ENCODE measurements at regions not wholly inside any gene's neighbourhood (a gene's known extent, or its start where the extent isn't known, plus 50 kb on each side); places are given as distances from the start of the nearest gene placed in this dataset.

- POLR2A ChIA-PET (ENCODE audit: unreplicated experiment), result no interaction called here
- ATAC-seq, result no peak
- H3K27me3 ChIP-seq (ENCODE audit: low read length), result peaks cover 4% of the 10 kb centered on the region; the same call in 1 of the 2 replicates
- no peaks in the 10 kb centered on the region for H3K9me2 ChIP-seq (replicated peaks; ENCODE audit: low read length)
- intact Hi-C loops (cut with micrococcal nuclease), result no loop called here
- H3K4me2 ChIP-seq (ENCODE audit: low read length), result no peak overlapping the region
- no peaks in the 10 kb centered on the region for H4K20me1 ChIP-seq (ENCODE audit: low read length)
- no peaks in the 10 kb centered on the region for H3K36me3 ChIP-seq (ENCODE audit: low read depth, low read length)
- no peak overlapping the region for H3K9ac ChIP-seq (ENCODE audit: low read length)
- CTCF ChIA-PET, result no interaction called here
- TF ChIP-seq EZH2 (IDR thresholded peaks at IDR 0.05; ENCODE audit: low read length, unreplicated experiment) (no peak), EZH2phosphoT487 (IDR thresholded peaks at IDR 0.05; ENCODE audit: borderline replicate concordance, low read length) (no peak), CTCF (conservative IDR thresholded peaks at IDR 0.05; ENCODE audit: low read depth, low read length) (no peak)
- H3K4me3 ChIP-seq (ENCODE audit: low read length), result no peak overlapping the region
- BruUV-seq (replicated peaks), result no TSS peak
- H3F3A ChIP-seq (ENCODE audit: low read length, unreplicated experiment), result no peaks in the 10 kb centered on the region
- no peaks in the 10 kb centered on the region for H3K4me1 ChIP-seq (ENCODE audit: insufficient read depth, low read length)
- no peaks in the 10 kb centered on the region for H3K79me2 ChIP-seq (ENCODE audit: low read length)
- no peak overlapping the region for H2AFZ ChIP-seq (ENCODE audit: low read length)
- H3K9me3 ChIP-seq (ENCODE audit: low read length), result no peaks in the 10 kb centered on the region
- no peak overlapping the region for H3K27ac ChIP-seq (ENCODE audit: low read length)
- no peak for DNase-seq
Observed at GRCh38 chr4:23456864-23457263, 433.0 kb downstream of the PPARGC1A start.

- no peaks in the 10 kb centered on the region for H3K9me2 ChIP-seq (replicated peaks; ENCODE audit: low read length)
- intact Hi-C loops (cut with micrococcal nuclease), result no loop called here
- no peaks in the 10 kb centered on the region for H3K4me1 ChIP-seq (ENCODE audit: insufficient read depth, low read length)
- no peaks in the 10 kb centered on the region for H3F3A ChIP-seq (ENCODE audit: low read length, unreplicated experiment)
- CTCF ChIA-PET, result no interaction called here
- no peak overlapping the region for H2AFZ ChIP-seq (ENCODE audit: low read length)
- H3K4me3 ChIP-seq (ENCODE audit: low read length), result no peak overlapping the region
- no peak overlapping the region for H3K9ac ChIP-seq (ENCODE audit: low read length)
- ATAC-seq (no peak), DNase-seq (peak; percentile 15)
- H3K27ac ChIP-seq (ENCODE audit: low read length), result no peak overlapping the region
- H3K27me3 ChIP-seq (ENCODE audit: low read length), result peaks cover 4% of the 10 kb centered on the region; the same call in 1 of the 2 replicates
- no peaks in the 10 kb centered on the region for H3K79me2 ChIP-seq (ENCODE audit: low read length)
- BruUV-seq (replicated peaks), result no TSS peak
- POLR2A ChIA-PET (ENCODE audit: unreplicated experiment), result no interaction called here
- H3K9me3 ChIP-seq (ENCODE audit: low read length), result no peaks in the 10 kb centered on the region
- TF ChIP-seq CTCF (conservative IDR thresholded peaks at IDR 0.05; ENCODE audit: low read depth, low read length) (peak; percentile 27; the same call in 1 of the 2 replicates), EZH2 (IDR thresholded peaks at IDR 0.05; ENCODE audit: low read length, unreplicated experiment) (no peak)
- no peak overlapping the region for H3K4me2 ChIP-seq (ENCODE audit: low read length)
- no peaks in the 10 kb centered on the region for H4K20me1 ChIP-seq (ENCODE audit: low read length)
- no peaks in the 10 kb centered on the region for H3K36me3 ChIP-seq (ENCODE audit: low read depth, low read length)
Observed at GRCh38 chr4:23455456-23456158, 434.2 kb downstream of the PPARGC1A start.

- DNase-seq (no peak), ATAC-seq (no peak)
- no peaks in the 10 kb centered on the region for H3K4me1 ChIP-seq (ENCODE audit: insufficient read depth, low read length)
- H3F3A ChIP-seq (ENCODE audit: low read length, unreplicated experiment), result no peaks in the 10 kb centered on the region
- no peaks in the 10 kb centered on the region for H3K9me2 ChIP-seq (replicated peaks; ENCODE audit: low read length)
- CTCF ChIA-PET, result no interaction called here
- H3K79me2 ChIP-seq (ENCODE audit: low read length), result no peaks in the 10 kb centered on the region
- no peaks in the 10 kb centered on the region for H3K9me3 ChIP-seq (ENCODE audit: low read length)
- intact Hi-C loops (cut with micrococcal nuclease), result no loop called here
- TF ChIP-seq EZH2 (IDR thresholded peaks at IDR 0.05; ENCODE audit: low read length, unreplicated experiment) (no peak), EZH2phosphoT487 (IDR thresholded peaks at IDR 0.05; ENCODE audit: borderline replicate concordance, low read length) (no peak), CTCF (conservative IDR thresholded peaks at IDR 0.05; ENCODE audit: low read depth, low read length) (no peak)
- BruUV-seq (replicated peaks), result no TSS peak
- no peaks in the 10 kb centered on the region for H4K20me1 ChIP-seq (ENCODE audit: low read length)
- no peak overlapping the region for H3K9ac ChIP-seq (ENCODE audit: low read length)
- no peaks in the 10 kb centered on the region for H3K27me3 ChIP-seq (ENCODE audit: low read length)
- H3K27ac ChIP-seq (ENCODE audit: low read length), result no peak overlapping the region
- no peak overlapping the region for H3K4me2 ChIP-seq (ENCODE audit: low read length)
- H2AFZ ChIP-seq (ENCODE audit: low read length), result no peak overlapping the region
- no peak overlapping the region for H3K4me3 ChIP-seq (ENCODE audit: low read length)
- H3K36me3 ChIP-seq (ENCODE audit: low read depth, low read length), result no peaks in the 10 kb centered on the region
- POLR2A ChIA-PET (ENCODE audit: unreplicated experiment), result no interaction called here
Observed at GRCh38 chr4:23441530-23442069, 448.2 kb downstream of the PPARGC1A start.

All from PC-3 (cell line).